Hepatocyte (in vitro differentiated cells): ENCODE measurements at regions not wholly inside any gene's neighbourhood (a gene's known extent, or its start where the extent isn't known, plus 50 kb on each side); places are given as distances from the start of the nearest gene placed in this dataset.

Experiments
- DNase-seq: peaks from one replicate; pipeline ENCODE4 v3.0.0-alpha.2; 2016; ENCODE audit warnings: low spot score
- H2AFZ ChIP-seq: fragments of 200-600 bp; sonication (generic); 2 replicates; pipeline ENCODE4 v1.6.0; 2016; ENCODE audit warnings: antibody characterized with exemption, mild to moderate bottlenecking
- H3K27ac ChIP-seq: fragments of 200-600 bp; sonication (generic); 2 replicates; pipeline ENCODE4 v1.5.1; 2016; ENCODE audit warnings: mild to moderate bottlenecking
- H3K27me3 ChIP-seq: fragments of 200-600 bp; sonication (generic); 2 replicates; pipeline ENCODE4 v1.6.1; 2016
- H3K36me3 ChIP-seq: fragments of 200-600 bp; sonication (generic); replicated peaks from 2 replicates; pipeline ENCODE4 v1.5.1; 2016; ENCODE audit warnings: low read depth; ENCODE audit not compliant: insufficient read depth
- H3K4me1 ChIP-seq: fragments of 200-600 bp; sonication (generic); 2 replicates; pipeline ENCODE4 v1.5.1; 2016; ENCODE audit warnings: mild to moderate bottlenecking, moderate library complexity; ENCODE audit not compliant: insufficient read depth
- H3K4me2 ChIP-seq: fragments of 200-600 bp; sonication (generic); 2 replicates; pipeline ENCODE4 v1.6.0; 2016
- H3K4me3 ChIP-seq: fragments of 200-600 bp; sonication (generic); 2 replicates; pipeline ENCODE4 v1.5.1; 2016; ENCODE audit warnings: mild to moderate bottlenecking
- H3K79me2 ChIP-seq: fragments of 200-600 bp; sonication (generic); 2 replicates; pipeline ENCODE4 v1.6.0; 2017; ENCODE audit warnings: mild to moderate bottlenecking
- H3K9me2 ChIP-seq: fragments of 200-600 bp; sonication (generic); replicated peaks from 2 replicates; pipeline ENCODE4 v1.6.0; 2017; ENCODE audit warnings: mild to moderate bottlenecking; ENCODE audit not compliant: insufficient read depth
- H3K9me3 ChIP-seq: fragments of 200-600 bp; sonication (generic); 2 replicates; pipeline ENCODE4 v1.5.1; 2016; ENCODE audit warnings: low read depth, mild to moderate bottlenecking
- H4K20me1 ChIP-seq: fragments of 200-600 bp; sonication (generic); 2 replicates; pipeline ENCODE4 v1.6.0; 2016; ENCODE audit warnings: mild to moderate bottlenecking; ENCODE audit not compliant: insufficient read depth, poor library complexity, severe bottlenecking
- CTCF ChIP-seq: fragments of 200-600 bp; sonication (generic); IDR thresholded peaks from 2 replicates; pipeline ENCODE4 v1.5.1; 2016; ENCODE audit warnings: antibody characterized with exemption, mild to moderate bottlenecking; ENCODE audit not compliant: poor library complexity
- EZH2 ChIP-seq: fragments of 200-600 bp; sonication (generic); IDR thresholded peaks from 2 replicates; pipeline ENCODE4 v1.6.1; 2016; ENCODE audit warnings: antibody characterized with exemption, mild to moderate bottlenecking, borderline replicate concordance
- EZH2phosphoT487 ChIP-seq: fragments of 200-600 bp; sonication (generic); IDR thresholded peaks from one replicate; pipeline ENCODE4 v1.6.1; 2018; ENCODE audit warnings: antibody characterized with exemption, mild to moderate bottlenecking, low read depth, moderate library complexity; ENCODE audit not compliant: unreplicated experiment, severe bottlenecking
- WGBS: methylation state at CpG from one replicate; pipeline ENCODE4 v1.1.6; 2016; ENCODE audit warnings: low lambda C conversion rate; ENCODE audit errors: missing lambda C conversion rate; 5-methylcytosine and 5-hydroxymethylcytosine counted together

DNA sequence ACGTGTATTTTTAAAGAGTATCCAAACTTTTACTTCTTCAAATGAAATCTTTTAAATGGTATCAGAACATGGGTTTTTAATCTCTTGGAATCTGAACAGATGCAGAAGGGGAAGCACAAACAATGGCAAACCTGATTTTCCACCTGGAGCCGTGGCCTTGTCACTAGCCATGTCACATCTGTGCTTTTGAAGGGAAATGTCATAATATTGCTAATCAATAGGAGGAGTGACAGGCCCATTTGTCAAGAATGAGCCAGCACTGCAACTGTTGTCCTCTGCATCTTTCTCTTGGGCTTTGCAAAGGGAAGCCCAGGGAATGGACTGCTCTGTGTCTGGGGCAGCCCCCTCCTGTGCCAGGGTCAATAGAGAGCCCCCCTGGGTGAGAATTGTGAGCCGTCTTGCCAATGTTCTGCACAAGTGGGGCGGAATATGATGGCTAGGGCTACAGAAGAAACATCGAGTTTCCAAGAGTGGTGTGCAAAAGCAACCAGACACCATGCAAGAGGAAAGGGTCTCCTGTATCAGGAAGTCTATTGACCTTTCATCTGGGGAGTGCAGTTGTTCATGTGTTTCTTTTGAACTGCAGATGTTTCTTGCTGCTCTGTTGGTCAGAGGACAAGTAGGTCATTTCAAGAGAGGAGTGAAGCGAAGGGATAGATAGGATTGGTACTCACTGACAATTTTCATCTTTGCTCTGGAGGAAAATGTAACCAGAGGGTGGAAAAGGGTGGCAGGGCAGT lies 181.8 kb upstream of the NPVF start:
- TF ChIP-seq CTCF (no peak), EZH2 (no peak), EZH2phosphoT487 (no peak)
- no peaks in the 10 kb centered on the region for H3K36me3 ChIP-seq
- WGBS = 95% methylated on average over 6 of the region's 6 CpGs

DNA sequence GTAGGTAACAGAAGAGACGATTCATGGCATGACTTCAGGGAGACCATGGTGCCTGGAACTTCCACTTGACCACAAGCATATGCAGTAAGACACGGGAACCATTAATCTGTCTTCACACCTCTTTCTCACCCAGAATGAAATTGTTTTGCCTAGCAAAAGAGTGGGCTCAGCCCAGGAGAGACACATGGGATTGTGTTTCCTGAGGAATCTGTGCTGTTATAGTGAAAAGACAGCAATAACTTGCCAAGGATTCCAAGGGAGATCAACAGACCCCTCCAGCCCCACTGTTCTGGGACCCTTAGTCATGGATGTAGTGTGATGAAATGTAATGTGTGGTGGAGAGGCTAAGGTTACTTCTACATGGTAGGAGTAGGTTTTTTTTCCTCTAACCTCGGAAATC lies 192.5 kb upstream of the NPVF start:
- TF ChIP-seq CTCF = no peak
- TF ChIP-seq EZH2 = no peak
- H3K4me2 ChIP-seq = no peak overlapping the region
- H3K4me3 ChIP-seq = no peak overlapping the region
- no peaks in the 10 kb centered on the region for H3K9me3 ChIP-seq
- no peaks in the 10 kb centered on the region for H3K9me2 ChIP-seq
- no peak overlapping the region for H2AFZ ChIP-seq
- H3K4me1 ChIP-seq = peaks cover 4% of the 10 kb centered on the region
- no peaks in the 10 kb centered on the region for H3K36me3 ChIP-seq
- H3K27me3 ChIP-seq = peaks cover 2% of the 10 kb centered on the region
- no peaks in the 10 kb centered on the region for H4K20me1 ChIP-seq
- DNase-seq = no peak
- H3K27ac ChIP-seq = no peak overlapping the region
- H3K79me2 ChIP-seq = no peaks in the 10 kb centered on the region
- WGBS = 73% methylated on average over 3 of the region's 3 CpGs

More for the DNA sequence above, 181.8 kb upstream of the NPVF start:
- Histone ChIP-seq H3K4me2 (no peak overlapping the region), H2AFZ (no peak overlapping the region), H3K79me2 (no peaks in the 10 kb centered on the region), H3K9me2 (no peaks in the 10 kb centered on the region), H3K27me3 (no peaks in the 10 kb centered on the region), H4K20me1 (no peaks in the 10 kb centered on the region), H3K4me3 (no peak overlapping the region), H3K27ac (no peak overlapping the region), H3K9me3 (no peaks in the 10 kb centered on the region), H3K4me1 (peaks cover 4% of the 10 kb centered on the region)
- no peak for DNase-seq

- no peak for DNase-seq
- Histone ChIP-seq H3K79me2 (no peaks in the 10 kb centered on the region), H2AFZ (no peak overlapping the region), H3K9me2 (no peaks in the 10 kb centered on the region), H3K4me2 (no peak overlapping the region), H3K4me3 (no peak overlapping the region), H3K27me3 (no peaks in the 10 kb centered on the region), H3K27ac (no peak overlapping the region), H3K36me3 (no peaks in the 10 kb centered on the region), H4K20me1 (no peaks in the 10 kb centered on the region), H3K4me1 (peaks cover 2% of the 10 kb centered on the region), H3K9me3 (no peaks in the 10 kb centered on the region)
- WGBS = 64% methylated on average over 2 of the region's 2 CpGs
- TF ChIP-seq EZH2 = no peak
- TF ChIP-seq CTCF = no peak
- TF ChIP-seq EZH2phosphoT487 = no peak
Measured at GRCh38 chr7:25424113-25424512, 195.8 kb upstream of the NPVF start.
